Activated CD4-positive, alpha-beta T cell treated with anti-CD3 and anti-CD28 coated beads, Interleukin-2, amount 50 U/mL, for 1 hour (primary cell): ENCODE measurements at regions not wholly inside any gene's neighbourhood (a gene's known extent, or its start where the extent isn't known, plus 50 kb on each side); places are given as distances from the start of the nearest gene placed in this dataset.

Source experiments
- DNase-seq: peaks from one replicate; pipeline ENCODE4 v3.0.0-alpha.2; 2020

- no peak for DNase-seq
Observed at GRCh38 chr2:71887196-71887595, 260.5 kb downstream of the CYP26B1 start.

DNA sequence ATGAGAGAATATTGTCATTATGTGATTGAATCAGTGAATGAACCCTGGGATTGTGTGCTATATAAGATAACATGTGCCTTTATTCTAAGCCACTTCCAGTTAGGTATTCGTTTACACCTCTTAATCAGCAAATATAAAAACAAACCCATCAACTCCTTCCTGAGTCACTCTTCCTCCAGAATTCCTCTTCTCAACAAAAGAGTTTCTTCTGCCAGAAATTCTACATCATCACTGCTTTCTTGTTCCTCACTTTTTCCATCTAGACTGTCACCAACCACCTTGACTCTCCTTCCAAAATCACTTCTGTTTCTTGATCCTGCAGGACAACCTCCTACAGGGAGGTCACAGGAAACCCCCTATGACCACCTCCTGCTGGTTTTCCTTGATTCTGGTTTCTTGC, 261.4 kb downstream of the CYP26B1 start:
- DNase-seq = no peak

DNA sequence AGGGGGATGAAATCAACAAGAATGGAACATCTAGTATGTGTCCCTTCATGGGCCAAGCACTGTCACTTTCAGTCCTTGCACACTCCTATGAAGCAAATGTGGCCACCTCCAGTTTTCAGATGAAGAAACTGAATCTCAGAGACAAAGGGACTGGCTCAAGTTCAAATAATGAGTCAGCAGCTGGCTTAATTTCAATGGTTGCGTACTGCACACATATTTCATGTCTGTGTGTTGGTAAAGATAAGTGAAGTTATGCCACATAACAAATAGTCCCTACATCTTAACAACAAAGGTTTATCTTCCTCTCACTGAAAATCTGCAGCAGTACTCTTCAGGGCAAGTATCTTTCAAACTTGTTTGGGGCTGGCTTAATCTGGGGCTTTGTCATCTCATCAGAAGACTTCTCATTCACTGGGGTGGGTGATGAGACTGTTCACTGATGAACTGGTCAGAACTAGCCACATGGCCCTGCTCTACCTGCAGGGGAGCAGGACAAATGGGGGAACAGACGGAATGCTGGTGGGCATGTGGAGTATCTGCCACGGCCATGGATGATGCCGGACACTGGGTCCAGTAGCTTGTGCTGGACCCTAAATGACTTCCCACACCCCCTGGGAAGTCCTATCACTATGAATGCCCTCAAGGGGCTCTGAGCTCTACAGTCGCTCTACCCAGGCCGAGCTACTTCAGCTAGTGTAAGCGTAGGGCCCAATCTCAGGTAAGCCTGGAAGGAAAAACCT, 263.2 kb downstream of the CYP26B1 start:
- DNase-seq = no peak

DNA sequence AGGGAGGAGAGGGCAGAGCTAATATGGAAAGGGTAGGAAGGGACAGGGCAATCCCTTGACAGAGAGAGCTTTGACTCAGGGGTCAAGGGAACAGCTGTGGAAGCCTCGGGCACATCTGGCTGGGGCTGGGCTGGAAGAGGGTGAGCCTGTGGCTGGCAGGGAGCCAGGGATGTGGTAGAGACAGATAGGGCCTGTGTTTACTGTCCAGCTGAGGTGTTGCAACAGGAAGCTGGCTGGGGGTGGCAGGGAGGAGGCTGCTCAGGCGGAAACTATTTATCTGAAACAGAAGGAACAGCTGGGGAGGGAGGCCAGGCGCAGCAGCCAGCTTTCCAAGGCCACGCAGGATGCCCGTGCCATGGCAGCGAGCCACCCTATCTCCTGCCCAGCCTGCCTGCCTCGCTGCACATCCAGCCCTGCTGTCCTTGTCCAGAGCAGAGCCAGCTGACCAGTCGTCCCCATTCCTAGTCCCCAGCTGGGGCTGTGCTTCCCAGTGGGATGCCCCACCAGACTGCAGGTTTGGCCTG, 264.7 kb downstream of the CYP26B1 start:
- DNase-seq = no peak

GRCh38 chr2:71882236-71882946, 265.3 kb downstream of the CYP26B1 start:
- no peak for DNase-seq

- DNase-seq = no peak
Observed at GRCh38 chr2:71880846-71881610, 266.6 kb downstream of the CYP26B1 start.

DNA sequence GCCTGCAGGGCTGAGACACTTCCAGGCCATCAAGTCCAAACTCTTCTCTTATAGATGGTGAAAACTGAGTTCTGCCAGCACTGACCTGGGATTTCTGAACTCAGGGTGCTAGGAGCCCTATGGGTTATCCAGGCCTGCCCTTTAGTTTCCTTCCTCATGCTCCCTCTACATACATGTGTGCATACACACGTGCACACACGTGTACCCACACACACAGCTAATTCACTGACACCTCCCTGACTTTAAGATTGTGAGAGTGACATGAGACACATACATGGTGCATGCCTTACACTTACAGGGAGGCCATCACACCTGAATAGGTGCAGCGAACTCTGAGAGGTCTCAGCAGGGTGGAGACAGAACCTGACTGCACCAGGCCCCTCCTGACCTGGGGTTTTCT, 267.4 kb downstream of the CYP26B1 start:
- DNase-seq = no peak

- DNase-seq = no peak
Observed at GRCh38 chr2:71879509-71880184, 268.0 kb downstream of the CYP26B1 start.

GRCh38 chr2:71878626-71879508, 268.8 kb downstream of the CYP26B1 start:
- DNase-seq = no peak

DNA sequence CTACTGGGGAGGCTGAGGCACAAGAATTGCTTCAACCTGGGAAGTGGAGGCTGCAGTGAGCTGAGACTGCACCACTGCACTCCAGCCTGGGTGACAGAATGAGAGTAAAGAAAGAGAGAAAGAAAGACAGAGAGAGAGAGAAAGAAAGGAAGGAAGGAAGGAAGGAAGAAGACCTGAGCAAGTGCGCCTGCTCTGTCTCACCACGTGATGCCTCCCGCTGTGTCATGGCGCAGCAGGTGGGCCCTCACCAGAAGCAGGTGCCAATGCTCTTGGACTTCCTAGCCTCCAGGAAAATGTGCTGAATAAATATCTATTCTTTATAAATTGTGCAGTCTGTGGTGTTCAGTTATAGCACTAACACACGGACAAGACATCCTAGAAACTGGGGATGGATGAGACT, 270.0 kb downstream of the CYP26B1 start:
- no peak for DNase-seq

GRCh38 chr2:71876542-71877451, 270.9 kb downstream of the CYP26B1 start:
- no peak for DNase-seq

GRCh38 chr2:71872466-71873051, 275.1 kb downstream of the CYP26B1 start:
- DNase-seq = no peak

- no peak for DNase-seq
Observed at GRCh38 chr2:71865391-71865965, 282.2 kb downstream of the CYP26B1 start.

DNA sequence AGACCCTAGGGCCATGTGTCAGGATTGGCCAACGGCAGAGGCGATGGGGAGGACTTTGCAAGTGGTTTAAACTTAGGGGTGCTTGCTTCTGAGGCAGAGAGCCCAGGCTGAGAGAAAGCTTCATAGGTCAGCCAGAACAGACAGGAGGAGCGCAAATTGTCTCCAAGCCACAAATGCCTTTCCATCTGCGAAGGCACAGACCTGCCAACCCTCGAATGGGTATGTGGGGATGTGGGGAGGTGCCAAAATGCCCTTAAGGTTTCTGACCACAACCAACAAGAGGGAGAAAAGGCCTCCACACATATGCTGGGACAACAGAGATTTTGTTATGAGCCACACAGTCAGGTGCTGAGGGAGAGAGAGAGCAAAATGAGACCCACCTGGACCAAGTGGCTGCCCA, 283.6 kb downstream of the CYP26B1 start:
- no peak for DNase-seq

GRCh38 chr2:71863396-71863795, 284.3 kb downstream of the CYP26B1 start:
- DNase-seq = no peak

DNA sequence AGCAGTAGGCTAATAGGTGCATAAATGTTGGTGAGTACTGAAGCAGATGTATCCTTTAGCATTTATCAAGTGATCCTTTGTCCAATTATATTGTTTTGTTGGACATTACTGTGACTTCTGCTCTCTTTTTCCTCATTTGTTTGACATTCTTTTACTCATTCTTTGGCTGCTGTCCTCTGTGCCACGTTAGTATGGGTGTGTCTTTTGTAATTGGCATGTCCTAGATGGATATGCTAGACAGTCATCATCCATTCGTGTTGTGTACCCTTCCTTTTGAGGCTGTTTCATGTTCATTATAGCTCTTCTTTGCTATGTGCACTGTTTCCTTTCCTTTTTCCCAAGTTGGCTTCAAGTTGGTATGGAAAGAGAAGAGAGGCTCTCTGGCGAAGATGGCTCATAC, 284.7 kb downstream of the CYP26B1 start:
- DNase-seq = no peak

GRCh38 chr2:71861186-71862160, 286.2 kb downstream of the CYP26B1 start:
- DNase-seq = no peak

- no peak for DNase-seq
Observed at GRCh38 chr2:71860381-71860926, 287.2 kb downstream of the CYP26B1 start.
